Upper lobe of right lung (tissue), 1 donor: ENCODE measurements at regions not wholly inside any gene's neighbourhood (a gene's known extent, or its start where the extent isn't known, plus 50 kb on each side); places are given as distances from the start of the nearest gene placed in this dataset.

Source experiments
- ATAC-seq: fragments of 200-7000 bp; cut with Tn5 transposase; one replicate; pipeline ENCODE4 v1.9.1; 2020; ENCODE audit warnings: mild to moderate bottlenecking, moderate library complexity
- DNase-seq: peaks from one replicate; pipeline ENCODE4 v3.0.0-alpha.2; 2020
- H3K27ac ChIP-seq: fragments of 200-600 bp; one replicate; pipeline ENCODE4 v1.8.0; 2022
- H3K27me3 ChIP-seq: fragments of 200-600 bp; one replicate; pipeline ENCODE4 v1.8.0; 2022; ENCODE audit warnings: mild to moderate bottlenecking
- H3K36me3 ChIP-seq: fragments of 200-600 bp; one replicate; pipeline ENCODE4 v1.8.0; 2022
- H3K4me1 ChIP-seq: fragments of 200-600 bp; one replicate; pipeline ENCODE4 v1.8.0; 2022
- H3K4me3 ChIP-seq: fragments of 200-600 bp; one replicate; pipeline ENCODE4 v1.8.0; 2022; ENCODE audit warnings: mild to moderate bottlenecking
- H3K9me3 ChIP-seq: fragments of 200-600 bp; one replicate; pipeline ENCODE4 v1.8.0; 2022
- CTCF ChIP-seq: fragments of 200-600 bp; IDR thresholded peaks from one replicate; pipeline ENCODE4 v1.8.0; 2022; ENCODE audit warnings: antibody characterized with exemption
- intact Hi-C: fragments of 100-400 bp; cut with DNase I; formaldehyde crosslinking; loops from one replicate; pipeline ENCODE4 v1.11.0; 2022
- donor health status: DM: no; HTN: yes; CAD: no; lungs with severe emphysema.

GRCh38 chr9:108103046-108103693 lies 613.6 kb upstream of the KLF4 start:
- Histone ChIP-seq H3K27ac (no peak overlapping the region), H3K9me3 (no peaks in the 10 kb centered on the region), H3K4me3 (no peak overlapping the region), H3K36me3 (no peaks in the 10 kb centered on the region), H3K4me1 (no peaks in the 10 kb centered on the region), H3K27me3 (no peaks in the 10 kb centered on the region)
- ATAC-seq (no peak), DNase-seq (no peak)
- no peak for TF ChIP-seq CTCF
- intact Hi-C loops, result no loop called here

GRCh38 chr9:108101410-108101809 lies 611.8 kb upstream of the KLF4 start:
- no peak for DNase-seq
- Histone ChIP-seq H3K36me3 (no peaks in the 10 kb centered on the region), H3K27ac (no peak overlapping the region), H3K9me3 (no peaks in the 10 kb centered on the region), H3K4me3 (no peak overlapping the region), H3K27me3 (no peaks in the 10 kb centered on the region), H3K4me1 (no peaks in the 10 kb centered on the region)
- no peak for TF ChIP-seq CTCF
- no peak for ATAC-seq
- intact Hi-C loops, result no loop called here

- H3K4me1 ChIP-seq, result no peaks in the 10 kb centered on the region
- no peaks in the 10 kb centered on the region for H3K36me3 ChIP-seq
- intact Hi-C loops, result no loop called here
- H3K9me3 ChIP-seq, result no peaks in the 10 kb centered on the region
- H3K4me3 ChIP-seq, result no peak overlapping the region
- H3K27ac ChIP-seq, result no peak overlapping the region
- no peak for ATAC-seq
- no peak for TF ChIP-seq CTCF
- no peaks in the 10 kb centered on the region for H3K27me3 ChIP-seq
- DNase-seq, result no peak
Observed at GRCh38 chr9:108100571-108100970, 611.0 kb upstream of the KLF4 start.

- no peak for TF ChIP-seq CTCF
- intact Hi-C loops, result no loop called here
- no peak overlapping the region for H3K27ac ChIP-seq
- no peaks in the 10 kb centered on the region for H3K9me3 ChIP-seq
- H3K4me1 ChIP-seq, result no peaks in the 10 kb centered on the region
- ATAC-seq, result no peak
- no peak overlapping the region for H3K4me3 ChIP-seq
- DNase-seq, result no peak
- no peaks in the 10 kb centered on the region for H3K27me3 ChIP-seq
- H3K36me3 ChIP-seq, result no peaks in the 10 kb centered on the region
Observed at GRCh38 chr9:108099854-108100253, 610.3 kb upstream of the KLF4 start.

- H3K27ac ChIP-seq, result no peak overlapping the region
- ATAC-seq, result no peak
- no peaks in the 10 kb centered on the region for H3K9me3 ChIP-seq
- intact Hi-C loops, result no loop called here
- no peaks in the 10 kb centered on the region for H3K36me3 ChIP-seq
- no peak for DNase-seq
- no peak for TF ChIP-seq CTCF
- H3K27me3 ChIP-seq, result no peaks in the 10 kb centered on the region
- H3K4me3 ChIP-seq, result no peak overlapping the region
- no peaks in the 10 kb centered on the region for H3K4me1 ChIP-seq
Observed at GRCh38 chr9:108095496-108095895, 605.9 kb upstream of the KLF4 start.

GRCh38 chr9:108094676-108094993 lies 605.1 kb upstream of the KLF4 start:
- DNase-seq (no peak), ATAC-seq (no peak)
- TF ChIP-seq CTCF, result no peak
- Histone ChIP-seq H3K4me3 (no peak overlapping the region), H3K9me3 (no peaks in the 10 kb centered on the region), H3K27ac (no peak overlapping the region), H3K27me3 (no peaks in the 10 kb centered on the region), H3K36me3 (no peaks in the 10 kb centered on the region), H3K4me1 (no peaks in the 10 kb centered on the region)
- intact Hi-C loops, result no loop called here
